Neural cell (in vitro differentiated cells): ENCODE measurements at regions not wholly inside any gene's neighbourhood (a gene's known extent, or its start where the extent isn't known, plus 50 kb on each side); places are given as distances from the start of the nearest gene placed in this dataset.

Source experiments
- CTCF ChIP-seq: fragments of 450-650 bp; IDR thresholded peaks from 2 replicates; pipeline ENCODE4 v1.5.1; 2014; ENCODE audit warnings: antibody characterized with exemption, mild to moderate bottlenecking, moderate library complexity; ENCODE audit not compliant: poor library complexity, severe bottlenecking
- EP300 ChIP-seq: fragments of 450-650 bp; conservative IDR thresholded peaks from 2 replicates; pipeline ENCODE4 v1.6.1; 2014; ENCODE audit warnings: antibody characterized with exemption, mild to moderate bottlenecking, moderate library complexity; ENCODE audit not compliant: poor library complexity, severe bottlenecking
- MXI1 ChIP-seq: fragments of 450-650 bp; conservative IDR thresholded peaks from 2 replicates; pipeline ENCODE4 v1.6.1; 2014; ENCODE audit warnings: antibody characterized with exemption, mild to moderate bottlenecking; ENCODE audit not compliant: poor library complexity, severe bottlenecking
- POLR2AphosphoS5 ChIP-seq: IDR thresholded peaks from 2 replicates; pipeline ENCODE4 v1.6.1; 2012
- RAD21 ChIP-seq: fragments of 450-650 bp; conservative IDR thresholded peaks from 2 replicates; pipeline ENCODE4 v1.6.1; 2014; ENCODE audit warnings: antibody characterized with exemption, mild to moderate bottlenecking, moderate library complexity
- SMC3 ChIP-seq: fragments of 450-650 bp; conservative IDR thresholded peaks from 2 replicates; pipeline ENCODE4 v1.6.1; 2014; ENCODE audit warnings: antibody characterized with exemption, mild to moderate bottlenecking, moderate library complexity; ENCODE audit not compliant: poor library complexity
- TAF1 ChIP-seq: IDR thresholded peaks from 2 replicates; pipeline ENCODE4 v1.6.1; 2012; ENCODE audit warnings: low read depth
- TF ChIP-seq, protein P1 (sequence below): IDR thresholded peaks from 2 replicates; pipeline ENCODE4 v1.6.1; 2012; ENCODE audit warnings: borderline replicate concordance

DNA sequence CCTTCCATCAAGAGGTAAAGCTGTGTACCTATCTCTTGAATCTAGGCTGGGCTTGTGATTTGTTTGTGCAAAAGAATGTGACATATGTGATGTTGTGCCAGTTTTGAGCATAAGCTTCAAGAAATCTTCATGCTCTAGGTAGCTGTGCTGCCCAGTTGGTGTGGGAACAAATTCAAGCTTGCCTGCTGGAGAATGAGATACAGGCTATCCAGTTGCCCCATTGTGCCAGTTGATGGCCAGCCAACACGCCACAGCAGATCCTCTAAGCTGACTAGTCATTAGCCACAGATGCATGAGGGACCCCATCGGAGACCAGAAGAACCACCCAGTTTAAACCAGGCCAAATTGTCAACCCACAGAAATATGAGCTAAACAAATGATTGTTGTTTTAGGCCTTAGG lies 180.5 kb upstream of the MPHOSPH6 start:
- TF ChIP-seq SMC3 (no peak), CTCF (no peak), EP300 (no peak), MXI1 (no peak), RAD21 (no peak), TAF1 (no peak), POLR2AphosphoS5 (no peak)
- TF ChIP-seq, protein P1, sequence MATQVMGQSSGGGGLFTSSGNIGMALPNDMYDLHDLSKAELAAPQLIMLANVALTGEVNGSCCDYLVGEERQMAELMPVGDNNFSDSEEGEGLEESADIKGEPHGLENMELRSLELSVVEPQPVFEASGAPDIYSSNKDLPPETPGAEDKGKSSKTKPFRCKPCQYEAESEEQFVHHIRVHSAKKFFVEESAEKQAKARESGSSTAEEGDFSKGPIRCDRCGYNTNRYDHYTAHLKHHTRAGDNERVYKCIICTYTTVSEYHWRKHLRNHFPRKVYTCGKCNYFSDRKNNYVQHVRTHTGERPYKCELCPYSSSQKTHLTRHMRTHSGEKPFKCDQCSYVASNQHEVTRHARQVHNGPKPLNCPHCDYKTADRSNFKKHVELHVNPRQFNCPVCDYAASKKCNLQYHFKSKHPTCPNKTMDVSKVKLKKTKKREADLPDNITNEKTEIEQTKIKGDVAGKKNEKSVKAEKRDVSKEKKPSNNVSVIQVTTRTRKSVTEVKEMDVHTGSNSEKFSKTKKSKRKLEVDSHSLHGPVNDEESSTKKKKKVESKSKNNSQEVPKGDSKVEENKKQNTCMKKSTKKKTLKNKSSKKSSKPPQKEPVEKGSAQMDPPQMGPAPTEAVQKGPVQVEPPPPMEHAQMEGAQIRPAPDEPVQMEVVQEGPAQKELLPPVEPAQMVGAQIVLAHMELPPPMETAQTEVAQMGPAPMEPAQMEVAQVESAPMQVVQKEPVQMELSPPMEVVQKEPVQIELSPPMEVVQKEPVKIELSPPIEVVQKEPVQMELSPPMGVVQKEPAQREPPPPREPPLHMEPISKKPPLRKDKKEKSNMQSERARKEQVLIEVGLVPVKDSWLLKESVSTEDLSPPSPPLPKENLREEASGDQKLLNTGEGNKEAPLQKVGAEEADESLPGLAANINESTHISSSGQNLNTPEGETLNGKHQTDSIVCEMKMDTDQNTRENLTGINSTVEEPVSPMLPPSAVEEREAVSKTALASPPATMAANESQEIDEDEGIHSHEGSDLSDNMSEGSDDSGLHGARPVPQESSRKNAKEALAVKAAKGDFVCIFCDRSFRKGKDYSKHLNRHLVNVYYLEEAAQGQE, result no peak
